ENCODE measurements at regions not wholly inside any gene's neighbourhood (a gene's known extent, or its start where the extent isn't known, plus 50 kb on each side); places are given as distances from the start of the nearest gene placed in this dataset.

DNA sequence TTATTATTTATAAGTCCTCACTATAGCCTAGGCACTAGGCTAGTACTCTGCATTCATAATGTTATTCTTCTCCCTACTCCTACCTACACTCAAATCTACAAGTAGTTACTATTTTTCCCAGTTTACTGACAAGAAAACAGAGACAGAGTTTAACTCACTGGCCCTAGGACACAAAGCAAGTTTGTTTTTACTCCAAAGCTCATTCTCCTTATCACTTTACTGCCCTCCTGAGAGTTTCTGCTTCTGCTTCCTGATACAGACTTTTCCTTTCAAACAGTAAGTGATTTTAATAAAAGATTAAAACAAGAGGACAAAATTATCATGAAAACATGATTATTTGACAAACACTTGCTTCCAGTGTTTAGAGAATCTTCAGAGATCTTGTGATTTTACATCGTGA, 60.6 kb upstream of the CADPS start:
- H3K27me3 ChIP-seq (ENCODE audit: control insufficient read depth in 4 of 4, insufficient read depth in 4 of 4, low read length in 3 of 4) = peaks cover 0 to 3% (median 2%) of the 10 kb centered on the region in 4 donors
- no peak overlapping the region for H3K4me3 ChIP-seq (ENCODE audit: low read depth in 1 of 3, low read length in 3 of 3)
- TF ChIP-seq CTCF (IDR thresholded peaks at IDR 0.05; ENCODE audit: low read depth, low read length, missing input control) (no peak), TAF1 (conservative IDR thresholded peaks at IDR 0.05) (no peak), JUND (IDR thresholded peaks at IDR 0.05) (no peak)
- TF ChIP-seq, protein P1, sequence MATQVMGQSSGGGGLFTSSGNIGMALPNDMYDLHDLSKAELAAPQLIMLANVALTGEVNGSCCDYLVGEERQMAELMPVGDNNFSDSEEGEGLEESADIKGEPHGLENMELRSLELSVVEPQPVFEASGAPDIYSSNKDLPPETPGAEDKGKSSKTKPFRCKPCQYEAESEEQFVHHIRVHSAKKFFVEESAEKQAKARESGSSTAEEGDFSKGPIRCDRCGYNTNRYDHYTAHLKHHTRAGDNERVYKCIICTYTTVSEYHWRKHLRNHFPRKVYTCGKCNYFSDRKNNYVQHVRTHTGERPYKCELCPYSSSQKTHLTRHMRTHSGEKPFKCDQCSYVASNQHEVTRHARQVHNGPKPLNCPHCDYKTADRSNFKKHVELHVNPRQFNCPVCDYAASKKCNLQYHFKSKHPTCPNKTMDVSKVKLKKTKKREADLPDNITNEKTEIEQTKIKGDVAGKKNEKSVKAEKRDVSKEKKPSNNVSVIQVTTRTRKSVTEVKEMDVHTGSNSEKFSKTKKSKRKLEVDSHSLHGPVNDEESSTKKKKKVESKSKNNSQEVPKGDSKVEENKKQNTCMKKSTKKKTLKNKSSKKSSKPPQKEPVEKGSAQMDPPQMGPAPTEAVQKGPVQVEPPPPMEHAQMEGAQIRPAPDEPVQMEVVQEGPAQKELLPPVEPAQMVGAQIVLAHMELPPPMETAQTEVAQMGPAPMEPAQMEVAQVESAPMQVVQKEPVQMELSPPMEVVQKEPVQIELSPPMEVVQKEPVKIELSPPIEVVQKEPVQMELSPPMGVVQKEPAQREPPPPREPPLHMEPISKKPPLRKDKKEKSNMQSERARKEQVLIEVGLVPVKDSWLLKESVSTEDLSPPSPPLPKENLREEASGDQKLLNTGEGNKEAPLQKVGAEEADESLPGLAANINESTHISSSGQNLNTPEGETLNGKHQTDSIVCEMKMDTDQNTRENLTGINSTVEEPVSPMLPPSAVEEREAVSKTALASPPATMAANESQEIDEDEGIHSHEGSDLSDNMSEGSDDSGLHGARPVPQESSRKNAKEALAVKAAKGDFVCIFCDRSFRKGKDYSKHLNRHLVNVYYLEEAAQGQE (IDR thresholded peaks at IDR 0.05) = no peak
- H3K4me1 ChIP-seq (ENCODE audit: control insufficient read depth in 4 of 4, insufficient read depth in 4 of 4, low read length in 3 of 4) = no peaks in the 10 kb centered on the region
- H3K36me3 ChIP-seq (ENCODE audit: control insufficient read depth in 4 of 4, insufficient read depth in 3 of 4, low read depth in 1 of 4, low read length in 3 of 4) = no peaks in the 10 kb centered on the region
- WGBS = 48% methylated on average over 1 of the region's 1 CpG
- no peak overlapping the region for H3K27ac ChIP-seq (ENCODE audit: low read depth in 1 of 2, low read length in 2 of 2)
- H3K9ac ChIP-seq (ENCODE audit: low read depth in 1 of 2, low read length in 2 of 2) = no peak overlapping the region
- DNase-seq (ENCODE audit: low spot score) = no peak
- H3K9me3 ChIP-seq (ENCODE audit: control insufficient read depth in 4 of 4, low read length in 3 of 4) = peaks cover 0 to 5% (median 2%) of the 10 kb centered on the region in 4 donors

GRCh38 chr3:62936626-62937254, 61.5 kb upstream of the CADPS start:
- no peak overlapping the region for H3K9ac ChIP-seq (ENCODE audit: low read depth in 1 of 2, low read length in 2 of 2)
- H3K27me3 ChIP-seq (ENCODE audit: control insufficient read depth in 4 of 4, insufficient read depth in 4 of 4, low read length in 3 of 4) = peaks cover 0 to 3% (median 2%) of the 10 kb centered on the region in 4 donors
- H3K27ac ChIP-seq (ENCODE audit: low read depth in 1 of 2, low read length in 2 of 2) = no peak overlapping the region
- no peak for DNase-seq (ENCODE audit: low spot score)
- no peaks in the 10 kb centered on the region for H3K36me3 ChIP-seq (ENCODE audit: control insufficient read depth in 4 of 4, insufficient read depth in 3 of 4, low read depth in 1 of 4, low read length in 3 of 4)
- WGBS = 87% methylated on average over 5 of the region's 5 CpGs
- no peak overlapping the region for H3K4me3 ChIP-seq (ENCODE audit: low read depth in 1 of 3, low read length in 3 of 3)
- TF ChIP-seq HNF4G (IDR thresholded peaks at IDR 0.05) = no peak
- TF ChIP-seq MAX (IDR thresholded peaks at IDR 0.05) = no peak
- TF ChIP-seq FOXA2 (IDR thresholded peaks at IDR 0.05) = no peak
- no peak for TF ChIP-seq RXRA (IDR thresholded peaks at IDR 0.05)
- H3K9me3 ChIP-seq (ENCODE audit: control insufficient read depth in 4 of 4, low read length in 3 of 4) = peaks cover 0 to 6% (median 2%) of the 10 kb centered on the region in 4 donors
- no peaks in the 10 kb centered on the region for H3K4me1 ChIP-seq (ENCODE audit: control insufficient read depth in 4 of 4, insufficient read depth in 4 of 4, low read length in 3 of 4)

GRCh38 chr3:62938583-62938982, 63.4 kb upstream of the CADPS start:
- 87% methylated on average over 2 of the region's 2 CpGs for WGBS
- Histone ChIP-seq H3K4me3 (ENCODE audit: low read depth in 1 of 3, low read length in 3 of 3) (no peak overlapping the region), H3K9me3 (ENCODE audit: control insufficient read depth in 4 of 4, low read length in 3 of 4) (peaks cover 0 to 6% (median 2%) of the 10 kb centered on the region in 4 donors), H3K36me3 (ENCODE audit: control insufficient read depth in 4 of 4, insufficient read depth in 3 of 4, low read depth in 1 of 4, low read length in 3 of 4) (no peaks in the 10 kb centered on the region), H3K27ac (ENCODE audit: low read depth in 1 of 2, low read length in 2 of 2) (no peak overlapping the region), H3K4me1 (ENCODE audit: control insufficient read depth in 4 of 4, insufficient read depth in 4 of 4, low read length in 3 of 4) (no peaks in the 10 kb centered on the region), H3K9ac (ENCODE audit: low read depth in 1 of 2, low read length in 2 of 2) (no peak overlapping the region), H3K27me3 (ENCODE audit: control insufficient read depth in 4 of 4, insufficient read depth in 4 of 4, low read length in 3 of 4) (peaks cover 0 to 3% (median 2%) of the 10 kb centered on the region in 4 donors)
- no peak for DNase-seq (ENCODE audit: low spot score)
- TF ChIP-seq RXRA (IDR thresholded peaks at IDR 0.05) (no peak), JUND (IDR thresholded peaks at IDR 0.05) (no peak), RAD21 (IDR thresholded peaks at IDR 0.05) (no peak), FOXA1 (IDR thresholded peaks at IDR 0.05) (no peak)
- TF ChIP-seq, protein P2, sequence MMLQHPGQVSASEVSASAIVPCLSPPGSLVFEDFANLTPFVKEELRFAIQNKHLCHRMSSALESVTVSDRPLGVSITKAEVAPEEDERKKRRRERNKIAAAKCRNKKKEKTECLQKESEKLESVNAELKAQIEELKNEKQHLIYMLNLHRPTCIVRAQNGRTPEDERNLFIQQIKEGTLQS (IDR thresholded peaks at IDR 0.05) = no peak
- TF ChIP-seq, protein P3, sequence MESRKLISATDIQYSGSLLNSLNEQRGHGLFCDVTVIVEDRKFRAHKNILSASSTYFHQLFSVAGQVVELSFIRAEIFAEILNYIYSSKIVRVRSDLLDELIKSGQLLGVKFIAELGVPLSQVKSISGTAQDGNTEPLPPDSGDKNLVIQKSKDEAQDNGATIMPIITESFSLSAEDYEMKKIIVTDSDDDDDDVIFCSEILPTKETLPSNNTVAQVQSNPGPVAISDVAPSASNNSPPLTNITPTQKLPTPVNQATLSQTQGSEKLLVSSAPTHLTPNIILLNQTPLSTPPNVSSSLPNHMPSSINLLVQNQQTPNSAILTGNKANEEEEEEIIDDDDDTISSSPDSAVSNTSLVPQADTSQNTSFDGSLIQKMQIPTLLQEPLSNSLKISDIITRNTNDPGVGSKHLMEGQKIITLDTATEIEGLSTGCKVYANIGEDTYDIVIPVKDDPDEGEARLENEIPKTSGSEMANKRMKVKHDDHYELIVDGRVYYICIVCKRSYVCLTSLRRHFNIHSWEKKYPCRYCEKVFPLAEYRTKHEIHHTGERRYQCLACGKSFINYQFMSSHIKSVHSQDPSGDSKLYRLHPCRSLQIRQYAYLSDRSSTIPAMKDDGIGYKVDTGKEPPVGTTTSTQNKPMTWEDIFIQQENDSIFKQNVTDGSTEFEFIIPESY (IDR thresholded peaks at IDR 0.05) = no peak

All from liver (tissue), 8 donors.